ENCODE measurements at regions not wholly inside any gene's neighbourhood (a gene's known extent, or its start where the extent isn't known, plus 50 kb on each side); places are given as distances from the start of the nearest gene placed in this dataset.

GRCh38 chr5:4453655-4454054, 686.5 kb upstream of the ADAMTS16 start:
- Histone ChIP-seq H3K27ac (no peak overlapping the region), H3K4me3 (no peak overlapping the region), H3K36me3 (no peaks in the 10 kb centered on the region), H3K4me1 (no peaks in the 10 kb centered on the region), H3K9me3 (no peaks in the 10 kb centered on the region), H3K27me3 (no peaks in the 10 kb centered on the region)
- no peak for DNase-seq
- no peak for TF ChIP-seq CTCF (IDR thresholded peaks at IDR 0.05)
- no peak for TF ChIP-seq POLR2A (IDR thresholded peaks at IDR 0.05)

- Histone ChIP-seq H3K36me3 (no peaks in the 10 kb centered on the region), H3K9me3 (no peaks in the 10 kb centered on the region), H3K4me1 (no peaks in the 10 kb centered on the region), H3K4me3 (no peak overlapping the region), H3K27me3 (no peaks in the 10 kb centered on the region), H3K27ac (no peak overlapping the region)
- TF ChIP-seq CTCF (IDR thresholded peaks at IDR 0.05) (no peak), POLR2A (IDR thresholded peaks at IDR 0.05) (no peak)
- DNase-seq, result no peak
These were observed 660.7 kb upstream of the ADAMTS16 start for GRCh38 chr5:4479426-4479825.

- H3K9me3 ChIP-seq, result no peaks in the 10 kb centered on the region
- H3K4me1 ChIP-seq, result no peaks in the 10 kb centered on the region
- H3K27me3 ChIP-seq, result no peaks in the 10 kb centered on the region
- H3K4me3 ChIP-seq, result no peak overlapping the region
- H3K27ac ChIP-seq, result no peak overlapping the region
- TF ChIP-seq POLR2A (IDR thresholded peaks at IDR 0.05) (no peak), CTCF (IDR thresholded peaks at IDR 0.05) (no peak)
- H3K36me3 ChIP-seq, result no peaks in the 10 kb centered on the region
- DNase-seq, result no peak
These were observed 659.4 kb upstream of the ADAMTS16 start for GRCh38 chr5:4480528-4481349.

DNA sequence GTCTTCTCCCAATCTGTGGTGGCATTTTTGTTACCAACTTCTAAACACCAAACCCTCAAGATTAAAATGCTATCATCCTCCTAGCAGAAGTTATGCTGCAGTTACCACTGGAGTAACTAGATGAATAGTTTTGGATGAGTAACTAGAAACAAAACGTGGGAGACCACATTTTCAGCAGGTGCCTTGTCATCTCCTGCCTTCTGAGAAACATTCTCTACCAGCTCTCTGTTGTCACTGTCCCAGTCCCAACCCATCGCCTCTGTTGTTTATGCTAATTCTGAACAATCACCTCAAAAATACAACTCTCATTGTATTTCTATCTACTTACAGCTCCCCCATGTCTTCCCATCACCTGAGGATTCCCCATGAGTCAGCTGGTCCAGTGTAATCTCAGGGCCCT, 652.5 kb upstream of the ADAMTS16 start:
- H3K4me3 ChIP-seq, result no peak overlapping the region
- no peak overlapping the region for H3K27ac ChIP-seq
- H3K36me3 ChIP-seq, result no peaks in the 10 kb centered on the region
- H3K27me3 ChIP-seq, result no peaks in the 10 kb centered on the region
- no peaks in the 10 kb centered on the region for H3K4me1 ChIP-seq
- H3K9me3 ChIP-seq, result no peaks in the 10 kb centered on the region
- no peak for DNase-seq
- TF ChIP-seq CTCF (IDR thresholded peaks at IDR 0.05) (no peak), POLR2A (IDR thresholded peaks at IDR 0.05) (no peak)

- H3K4me3 ChIP-seq, result no peak overlapping the region
- H3K27ac ChIP-seq, result no peak overlapping the region
- TF ChIP-seq CTCF (IDR thresholded peaks at IDR 0.05) (peak in 4 of 6 experiments; percentile 20 to 48 (median 42)), POLR2A (IDR thresholded peaks at IDR 0.05) (no peak)
These were observed 628.0 kb upstream of the ADAMTS16 start for GRCh38 chr5:4511996-4512656.

More at GRCh38 chr5:4511996-4512656, 628.0 kb upstream of the ADAMTS16 start:
- H3K27me3 ChIP-seq, result no peaks in the 10 kb centered on the region
- DNase-seq, result no peak
- H3K9me3 ChIP-seq, result no peaks in the 10 kb centered on the region
- H3K4me1 ChIP-seq, result no peaks in the 10 kb centered on the region
- no peaks in the 10 kb centered on the region for H3K36me3 ChIP-seq

All from Peyer's patch (tissue), 4 donors.